ENCODE measurements at regions not wholly inside any gene's neighbourhood (a gene's known extent, or its start where the extent isn't known, plus 50 kb on each side); places are given as distances from the start of the nearest gene placed in this dataset.
A peak's percentile ranks its signal among the peaks of the same experiment; 100 is the strongest.

- DNase-seq (ENCODE audit: low read depth, low spot score) = no peak
Measured at GRCh38 chr17:15177343-15177742, 87.8 kb downstream of the PMP22 start.

DNA sequence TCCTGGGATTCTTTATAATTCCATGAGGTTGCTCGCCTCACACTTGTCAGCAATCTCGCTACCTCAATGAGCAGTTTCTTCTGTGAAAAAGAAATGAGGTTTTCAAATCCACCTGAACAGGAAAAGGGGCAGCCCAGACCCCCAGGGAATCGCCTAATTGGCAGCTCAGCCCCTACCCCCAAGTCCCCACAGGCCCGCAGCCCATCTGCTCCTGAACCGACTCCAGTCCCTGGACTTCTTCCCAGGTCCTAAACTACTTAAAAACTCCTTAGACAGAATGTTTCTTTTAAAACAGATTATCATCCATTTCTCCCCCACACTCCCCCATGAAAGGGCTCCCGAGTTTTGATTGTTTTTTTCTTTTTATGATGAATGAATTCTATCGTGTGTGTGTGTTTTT is 89.8 kb downstream of the PMP22 start:
- DNase-seq (ENCODE audit: low read depth, low spot score) = no peak

- DNase-seq (ENCODE audit: low read depth, low spot score) = peak; percentile 63
Measured at GRCh38 chr17:15171167-15172047, 93.7 kb downstream of the PMP22 start.

- no peak for DNase-seq (ENCODE audit: low read depth, low spot score)
Measured at GRCh38 chr17:15169676-15170075, 95.5 kb downstream of the PMP22 start.

GRCh38 chr17:15168379-15168778 is 96.7 kb downstream of the PMP22 start:
- DNase-seq (ENCODE audit: low read depth, low spot score) = no peak

DNA sequence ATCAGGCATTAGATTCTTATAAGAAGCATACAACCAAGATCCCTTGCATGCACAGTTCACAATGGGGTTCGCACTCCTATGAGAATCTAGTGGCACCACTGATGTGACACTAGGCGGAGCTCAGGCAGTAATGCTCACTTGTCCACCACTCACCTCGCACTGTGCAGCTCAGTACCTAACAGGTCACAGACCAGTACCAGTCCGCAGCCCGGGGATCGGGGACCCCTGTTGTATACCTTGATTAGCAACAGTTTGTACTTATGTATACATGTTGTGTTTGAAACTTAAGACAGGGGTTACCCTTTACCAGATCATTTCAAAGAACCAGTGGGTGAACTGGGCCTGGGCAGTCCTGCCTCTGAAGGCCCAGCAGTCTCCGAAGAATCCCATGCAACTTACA is 103.7 kb downstream of the PMP22 start:
- no peak for DNase-seq (ENCODE audit: low read depth, low spot score)

- DNase-seq (ENCODE audit: low read depth, low spot score) = no peak
Measured at GRCh38 chr17:15157051-15157450, 108.1 kb downstream of the PMP22 start.

GRCh38 chr17:15154618-15155017 is 110.5 kb downstream of the PMP22 start:
- DNase-seq (ENCODE audit: low read depth, low spot score) = no peak

DNA sequence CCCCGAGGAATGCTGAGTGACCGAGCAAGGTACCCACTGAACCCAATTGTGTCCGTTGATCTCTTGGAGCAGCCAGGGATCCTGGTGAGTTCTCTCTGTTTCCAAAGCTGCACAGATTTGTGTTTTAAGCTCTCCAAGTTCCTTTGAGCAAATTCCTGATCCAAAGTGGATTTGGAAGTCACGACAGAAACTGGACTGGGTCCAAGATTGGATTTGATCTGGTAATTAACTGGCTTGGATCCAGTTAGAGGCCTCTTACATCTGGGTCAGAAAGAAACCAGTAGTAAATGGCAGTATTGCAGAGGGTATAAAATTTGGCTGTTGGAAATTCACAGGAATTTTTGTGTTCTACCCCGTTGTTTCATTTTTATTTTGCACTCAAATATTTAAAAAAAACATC is 119.5 kb downstream of the PMP22 start:
- DNase-seq (ENCODE audit: low read depth, low spot score) = no peak

DNA sequence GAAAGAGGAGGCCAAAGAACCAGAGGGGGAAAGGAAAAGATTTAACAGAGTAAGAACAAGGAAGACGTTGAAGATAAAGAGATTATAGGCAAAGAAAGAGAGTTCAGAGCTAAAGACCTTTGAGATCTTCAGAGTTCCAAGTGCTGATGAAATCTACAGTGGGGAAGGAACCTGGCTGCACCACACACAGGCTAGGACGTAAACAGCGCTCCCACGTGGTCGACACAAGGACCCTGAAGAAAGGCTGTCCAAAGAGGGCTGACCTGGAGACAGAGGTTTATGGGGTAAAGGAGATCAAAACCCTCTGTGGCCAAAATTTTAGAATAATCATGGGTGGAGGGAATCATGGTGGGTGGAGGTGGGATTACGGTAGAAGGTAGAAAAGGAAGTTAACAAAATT is 121.6 kb downstream of the PMP22 start:
- no peak for DNase-seq (ENCODE audit: low read depth, low spot score)

DNA sequence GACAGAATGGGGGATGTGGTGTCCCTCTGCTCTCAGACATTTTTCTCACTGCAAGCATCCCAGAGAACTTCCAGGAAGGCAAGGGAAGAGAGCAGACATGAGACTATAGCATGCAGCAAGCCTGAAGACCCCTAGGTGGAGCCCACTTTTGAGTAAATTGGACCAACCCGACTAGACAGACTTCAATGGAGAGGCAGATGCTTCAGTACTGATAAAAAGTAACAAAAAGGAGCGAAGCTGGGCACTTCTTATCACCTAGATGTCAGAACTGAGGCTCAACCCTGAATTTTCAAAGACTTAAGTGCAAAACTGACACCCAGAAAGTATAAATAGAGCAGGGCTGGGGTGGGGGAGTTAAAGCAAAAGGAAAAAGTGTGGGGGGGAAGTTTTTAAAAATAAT is 130.8 kb downstream of the PMP22 start:
- no peak for DNase-seq (ENCODE audit: low read depth, low spot score)

DNA sequence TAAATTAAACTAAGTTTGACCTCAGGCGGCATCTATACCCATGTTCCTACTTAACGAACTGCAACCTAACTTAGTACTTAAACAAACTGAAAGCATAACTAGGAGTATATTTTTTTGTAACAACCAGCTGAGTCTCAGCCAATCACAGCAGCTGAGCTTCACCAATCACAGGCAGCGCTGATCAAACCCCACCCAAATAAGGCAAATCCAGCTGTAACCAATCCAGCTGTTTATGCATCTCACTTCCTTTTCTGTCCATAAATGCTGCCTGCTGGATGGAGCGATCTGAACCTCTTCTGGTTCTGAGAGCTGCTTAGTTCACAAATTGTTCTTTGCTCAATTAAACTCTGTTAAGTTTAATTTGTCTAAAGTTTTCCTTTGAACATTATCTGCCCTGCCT is 131.3 kb downstream of the PMP22 start:
- DNase-seq (ENCODE audit: low read depth, low spot score) = no peak

DNA sequence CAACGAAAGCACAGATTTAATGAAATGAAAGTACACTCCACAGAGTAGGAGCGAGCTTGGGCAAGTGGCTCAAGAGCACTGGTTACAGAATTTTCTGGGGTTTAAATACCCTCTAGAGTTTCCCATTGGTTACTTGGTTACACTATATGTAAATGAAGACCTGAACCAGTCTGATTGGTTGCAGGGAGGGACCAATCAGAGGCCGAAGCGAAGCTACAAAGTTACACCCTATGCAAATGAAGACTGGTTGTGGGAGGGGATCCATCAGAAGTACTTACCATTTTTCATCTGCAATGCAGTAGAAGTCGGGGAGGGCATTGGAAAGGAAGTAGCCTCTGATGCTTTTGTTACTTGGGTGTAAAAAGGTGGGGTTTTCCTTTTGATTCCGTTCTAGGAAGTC is 132.0 kb downstream of the PMP22 start:
- no peak for DNase-seq (ENCODE audit: low read depth, low spot score)

- DNase-seq (ENCODE audit: low read depth, low spot score) = no peak
Measured at GRCh38 chr17:15130426-15130825, 134.7 kb downstream of the PMP22 start.

- no peak for DNase-seq (ENCODE audit: low read depth, low spot score)
Measured at GRCh38 chr17:15129986-15130385, 135.1 kb downstream of the PMP22 start.

- DNase-seq (ENCODE audit: low read depth, low spot score) = no peak
Measured at GRCh38 chr17:15124746-15125145, 140.4 kb downstream of the PMP22 start.

DNA sequence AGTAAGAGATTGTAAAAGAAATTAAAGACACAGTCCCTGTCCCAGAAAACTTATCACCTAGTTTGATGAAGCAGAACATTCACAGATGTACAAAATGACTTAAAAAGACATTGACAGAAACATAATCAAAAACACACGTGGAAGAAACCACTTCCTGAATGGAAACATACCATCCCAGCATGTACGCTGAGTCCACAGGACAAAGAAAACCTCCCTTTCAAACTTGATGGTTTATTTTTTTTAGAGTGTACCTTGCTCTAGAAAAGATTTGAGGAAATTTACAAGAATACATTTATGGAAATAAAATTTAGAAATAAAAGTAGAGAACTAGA is 140.9 kb downstream of the PMP22 start:
- DNase-seq (ENCODE audit: low read depth, low spot score) = no peak

DNA sequence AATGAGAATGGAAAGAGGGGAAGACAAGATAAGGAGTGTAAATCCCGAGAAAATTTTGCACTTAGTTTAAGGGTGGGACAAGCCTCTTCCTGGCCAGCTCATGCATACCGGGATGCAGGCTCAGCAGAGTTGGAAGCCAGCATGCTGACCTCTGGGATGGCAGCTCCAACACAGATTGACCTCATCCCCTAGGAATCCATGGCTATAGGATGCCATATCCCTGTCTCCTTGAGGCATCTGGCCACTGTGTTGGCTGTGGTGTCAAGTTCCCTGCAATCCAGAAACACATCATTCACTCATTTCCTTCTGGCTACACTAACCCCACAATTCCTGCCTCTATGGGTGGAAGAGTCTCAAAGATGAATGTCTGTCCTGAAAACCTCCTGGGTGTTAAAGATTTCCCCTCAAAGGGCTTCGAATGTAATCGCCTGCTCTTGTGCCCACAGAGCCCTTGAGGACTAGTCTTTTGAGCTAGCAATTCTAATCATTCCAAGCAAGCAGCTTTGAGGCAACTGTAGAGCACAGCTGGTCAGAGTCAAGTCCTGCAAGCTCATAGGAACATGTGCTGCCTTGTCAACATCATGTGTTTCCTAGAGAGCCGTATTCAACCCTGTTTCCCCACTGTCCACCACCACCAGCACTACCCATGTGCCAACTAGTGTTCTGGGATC is 141.4 kb downstream of the PMP22 start:
- no peak for DNase-seq (ENCODE audit: low read depth, low spot score)

- no peak for DNase-seq (ENCODE audit: low read depth, low spot score)
Measured at GRCh38 chr17:15122857-15123256, 142.3 kb downstream of the PMP22 start.

DNA sequence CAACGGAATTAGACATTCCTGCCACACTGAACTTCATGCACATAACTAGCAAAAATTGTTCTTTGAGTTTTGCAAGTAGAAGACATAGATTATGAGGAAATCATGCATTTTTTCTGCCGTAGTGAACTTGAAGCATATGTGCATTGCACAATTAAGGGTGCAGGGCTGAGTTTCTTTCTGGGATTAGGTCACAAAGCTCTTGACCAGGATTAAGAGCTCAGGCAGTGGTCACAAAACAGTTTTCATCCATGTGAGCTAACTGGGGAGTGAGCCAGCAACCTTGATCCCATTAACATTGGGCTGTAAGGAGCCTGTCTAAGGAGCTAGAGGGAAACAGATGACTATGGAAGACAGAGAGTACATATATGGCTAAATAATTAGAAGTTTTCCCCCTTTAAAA is 143.7 kb downstream of the PMP22 start:
- DNase-seq (ENCODE audit: low read depth, low spot score) = no peak

GRCh38 chr17:15119968-15120367 is 145.2 kb downstream of the PMP22 start:
- no peak for DNase-seq (ENCODE audit: low read depth, low spot score)

- no peak for DNase-seq (ENCODE audit: low read depth, low spot score)
Measured at GRCh38 chr17:15117239-15117638, 147.9 kb downstream of the PMP22 start.

GRCh38 chr17:15112846-15113617 is 152.1 kb downstream of the PMP22 start:
- DNase-seq (ENCODE audit: low read depth, low spot score) = no peak

Measured in smooth muscle cell of the brain vasculature (primary cell).